ENCODE measurements at regions not wholly inside any gene's neighbourhood (a gene's known extent, or its start where the extent isn't known, plus 50 kb on each side); places are given as distances from the start of the nearest gene placed in this dataset.
"Not testable (repeated sequence)": the region's sequence is repeated elsewhere in the genome, so short reads cannot be mapped to it uniquely, and the experiment has no call there.

DNA sequence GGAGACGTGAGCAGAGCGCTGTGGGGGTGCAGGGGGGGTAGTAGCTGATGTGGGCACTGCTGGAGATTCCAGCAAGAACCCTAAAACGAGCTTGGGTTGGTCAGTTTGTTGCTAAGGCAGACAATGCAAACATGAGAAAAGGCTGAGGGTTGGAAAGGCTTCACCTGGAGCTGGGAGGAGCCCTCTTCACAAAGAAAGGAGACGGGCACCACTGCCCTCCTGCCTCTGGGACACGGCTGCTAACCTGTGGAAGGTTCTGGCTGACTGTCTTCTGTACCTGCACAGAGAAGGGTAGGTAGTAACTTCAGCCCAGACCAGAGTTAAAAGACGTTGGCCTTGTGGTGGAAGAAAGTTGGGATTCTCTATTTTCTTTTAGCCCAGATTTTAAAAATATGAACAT is 108.7 kb downstream of the SUCLA2 start:
- no peak for DNase-seq (ENCODE audit: low read depth)

DNA sequence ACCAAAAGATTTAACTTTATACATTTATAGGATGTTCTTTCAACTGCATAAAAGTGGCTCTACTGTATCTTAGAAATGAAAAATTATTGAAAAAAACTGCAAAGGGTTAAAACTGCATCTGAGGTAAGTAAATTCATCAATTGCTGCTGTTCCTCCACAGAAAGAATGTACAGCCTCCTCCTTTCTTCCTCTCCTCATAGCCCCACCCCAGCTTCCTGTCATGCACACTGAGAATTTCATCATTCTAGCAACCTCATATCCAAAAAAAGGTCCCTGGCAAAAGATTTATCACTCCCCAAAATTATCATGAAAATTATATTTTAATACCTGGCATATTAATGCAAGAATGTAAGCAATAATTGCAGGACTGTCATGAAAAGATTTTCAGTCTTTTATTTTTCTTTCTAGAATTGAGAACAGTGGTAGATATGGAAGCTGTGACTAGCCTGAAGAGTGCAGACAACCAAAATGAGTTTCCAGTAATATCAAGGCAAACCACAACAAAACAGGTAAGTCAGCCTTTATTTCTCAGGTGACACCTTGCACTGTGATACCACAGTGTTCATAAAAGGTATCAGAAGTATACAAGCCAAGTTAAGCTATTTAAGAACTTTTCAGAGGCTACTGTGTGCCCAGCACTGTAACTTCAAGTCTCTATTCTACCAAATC is 110.8 kb downstream of the SUCLA2 start:
- no peak for DNase-seq (ENCODE audit: low read depth)

DNA sequence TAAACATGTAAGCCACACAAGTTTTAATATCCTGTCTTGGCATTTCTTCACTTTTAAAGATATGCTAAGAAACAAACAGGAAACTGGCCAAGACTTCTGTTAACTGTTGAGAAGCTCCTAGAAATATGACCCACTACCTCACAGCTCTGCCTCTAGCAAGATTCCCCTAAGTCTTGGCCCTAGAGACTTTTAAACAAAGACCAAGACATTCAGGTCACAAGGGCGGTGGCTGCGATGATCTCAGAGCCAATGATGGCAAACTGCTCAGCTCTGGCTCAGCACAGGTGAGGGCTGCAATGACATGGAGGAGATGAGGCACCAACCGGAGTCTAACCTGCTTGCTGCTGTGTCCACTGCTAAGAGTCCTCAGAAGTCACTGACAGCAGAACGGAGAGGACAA is 114.8 kb downstream of the SUCLA2 start:
- no peak for DNase-seq (ENCODE audit: low read depth)

DNA sequence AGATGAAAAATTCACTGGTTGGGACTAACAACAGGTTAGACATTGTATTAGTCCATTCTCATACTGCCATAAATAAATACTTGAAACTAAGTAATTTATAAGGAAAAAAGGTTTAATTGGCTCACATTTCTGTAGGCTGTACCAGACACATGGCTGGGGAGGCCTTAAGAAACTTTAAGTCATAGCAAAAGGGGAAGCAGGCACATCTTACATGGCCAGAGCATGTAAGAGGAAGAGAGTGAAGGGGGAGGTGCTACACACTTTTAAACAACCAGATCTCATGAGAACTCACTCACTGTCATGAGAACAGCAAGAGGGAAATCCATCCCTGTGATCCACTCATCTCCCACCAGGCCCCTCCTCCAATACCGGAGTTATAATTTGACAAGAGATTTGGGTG is 125.9 kb downstream of the SUCLA2 start:
- DNase-seq (ENCODE audit: low read depth), result no peak

DNA sequence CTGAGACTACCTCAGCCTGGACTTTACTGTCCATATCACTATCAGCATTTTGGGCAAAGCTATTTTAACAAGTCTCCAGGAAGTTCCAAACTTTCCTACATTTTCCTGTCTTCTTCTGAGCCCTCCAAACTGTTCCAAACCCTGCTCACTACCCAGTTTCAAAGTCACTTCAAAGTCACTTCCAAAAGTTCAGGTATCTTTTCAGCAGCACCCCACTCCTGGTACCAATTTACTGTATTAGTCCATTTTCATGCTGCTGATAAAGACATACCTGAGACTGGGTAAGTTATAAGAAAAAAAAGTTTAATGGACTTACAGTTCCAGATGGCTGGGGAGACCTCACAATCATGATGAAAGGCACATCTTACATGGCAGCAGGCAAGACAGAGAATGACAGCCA is 127.1 kb downstream of the SUCLA2 start:
- DNase-seq (ENCODE audit: low read depth), result not testable (repeated sequence)

DNA sequence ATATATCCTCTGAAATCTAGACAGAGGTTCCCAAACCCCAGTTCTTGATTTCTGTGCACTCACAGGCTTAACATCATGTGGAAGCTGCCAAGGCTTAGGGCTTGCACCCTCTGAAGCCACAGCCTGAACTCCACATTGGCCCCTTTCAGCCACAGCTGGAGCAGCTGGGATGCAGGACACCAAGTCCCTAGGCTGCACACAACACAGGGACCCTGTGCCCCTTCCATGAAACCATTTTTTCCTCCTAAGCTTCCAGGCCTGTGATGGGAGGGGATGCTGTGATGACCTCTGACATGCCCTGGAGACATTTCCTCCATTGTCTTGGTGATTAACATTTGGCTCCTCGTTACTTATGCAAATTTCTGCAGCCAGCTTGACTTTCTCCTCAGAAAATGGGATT is 127.8 kb downstream of the SUCLA2 start:
- DNase-seq (ENCODE audit: low read depth), result not testable (repeated sequence)

DNA sequence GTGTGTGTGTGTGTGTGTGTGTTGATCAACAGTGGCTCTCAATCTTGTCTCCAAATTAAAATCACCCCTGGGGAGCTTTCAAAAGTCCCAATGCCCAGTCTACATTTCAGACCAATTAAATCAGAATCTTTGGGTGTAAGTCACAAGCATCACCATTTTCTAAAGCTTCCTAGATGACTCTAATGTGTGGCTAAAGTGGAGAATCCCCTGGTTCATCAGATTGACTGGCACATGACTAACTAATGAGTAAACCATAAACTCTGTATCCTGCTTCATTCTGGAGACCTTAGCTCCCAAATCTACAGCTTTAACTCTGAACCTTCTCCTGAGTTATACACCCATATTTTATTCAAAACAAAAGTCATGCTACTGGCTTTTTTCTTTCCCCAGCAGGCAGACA is 131.3 kb downstream of the SUCLA2 start:
- DNase-seq (ENCODE audit: low read depth), result peak; percentile 56

DNA sequence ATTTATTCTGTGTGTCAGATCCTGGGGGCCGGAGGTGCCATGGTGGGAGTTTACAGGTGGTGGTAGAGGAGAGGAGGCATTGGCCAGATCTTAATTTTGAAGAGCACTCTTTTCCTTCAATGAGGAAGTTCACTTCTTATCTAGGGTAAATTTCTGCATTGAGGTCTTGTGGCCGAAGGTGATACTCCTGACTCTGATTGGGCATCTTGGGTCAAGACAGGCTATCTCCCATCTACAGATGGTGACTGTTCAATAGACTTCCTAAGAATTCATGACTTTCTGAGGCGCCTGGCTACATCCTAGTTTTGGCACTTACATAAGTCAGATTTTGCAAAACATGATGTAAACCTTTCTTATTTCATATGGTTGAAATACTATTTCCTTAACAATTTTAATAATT is 135.2 kb downstream of the SUCLA2 start:
- no peak for DNase-seq (ENCODE audit: low read depth)

DNA sequence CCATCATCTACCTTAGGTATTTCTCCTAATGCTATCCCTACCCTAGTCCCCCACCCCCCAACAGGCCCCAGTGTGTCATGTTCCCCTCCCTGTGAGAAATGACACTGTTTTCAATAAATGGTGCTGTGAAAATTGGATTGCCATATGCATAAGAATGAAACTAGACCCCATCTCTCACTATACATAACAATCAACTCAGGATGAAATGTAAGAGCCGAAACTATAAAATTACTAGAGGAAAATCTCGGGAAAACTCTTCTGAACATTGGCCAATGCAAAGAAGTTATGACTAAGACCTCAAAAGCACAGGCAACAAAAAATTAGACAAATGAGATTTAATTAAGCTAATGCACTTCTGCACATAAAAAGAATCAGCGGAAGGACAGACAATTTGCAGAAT is 138.2 kb downstream of the SUCLA2 start:
- no peak for DNase-seq (ENCODE audit: low read depth)

DNA sequence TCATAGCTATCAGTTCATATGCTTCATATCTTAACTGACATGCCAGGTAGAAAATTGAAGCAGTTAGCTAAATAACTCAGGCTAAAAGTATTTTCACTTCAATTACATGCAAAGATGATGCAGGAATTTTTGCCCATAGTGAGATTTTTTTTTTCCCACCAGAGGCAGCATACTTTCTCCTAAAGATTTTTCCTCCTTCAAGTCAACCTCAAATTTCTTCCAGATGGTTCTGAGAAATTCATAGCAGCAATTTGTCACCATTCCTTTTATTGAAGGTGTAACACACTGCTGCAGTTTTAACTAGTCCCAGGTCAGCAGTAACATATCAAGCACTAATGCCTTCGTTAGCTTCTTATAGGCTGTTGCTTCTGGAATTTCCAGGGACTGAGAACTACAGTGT is 141.9 kb downstream of the SUCLA2 start:
- no peak for DNase-seq (ENCODE audit: low read depth)

DNA sequence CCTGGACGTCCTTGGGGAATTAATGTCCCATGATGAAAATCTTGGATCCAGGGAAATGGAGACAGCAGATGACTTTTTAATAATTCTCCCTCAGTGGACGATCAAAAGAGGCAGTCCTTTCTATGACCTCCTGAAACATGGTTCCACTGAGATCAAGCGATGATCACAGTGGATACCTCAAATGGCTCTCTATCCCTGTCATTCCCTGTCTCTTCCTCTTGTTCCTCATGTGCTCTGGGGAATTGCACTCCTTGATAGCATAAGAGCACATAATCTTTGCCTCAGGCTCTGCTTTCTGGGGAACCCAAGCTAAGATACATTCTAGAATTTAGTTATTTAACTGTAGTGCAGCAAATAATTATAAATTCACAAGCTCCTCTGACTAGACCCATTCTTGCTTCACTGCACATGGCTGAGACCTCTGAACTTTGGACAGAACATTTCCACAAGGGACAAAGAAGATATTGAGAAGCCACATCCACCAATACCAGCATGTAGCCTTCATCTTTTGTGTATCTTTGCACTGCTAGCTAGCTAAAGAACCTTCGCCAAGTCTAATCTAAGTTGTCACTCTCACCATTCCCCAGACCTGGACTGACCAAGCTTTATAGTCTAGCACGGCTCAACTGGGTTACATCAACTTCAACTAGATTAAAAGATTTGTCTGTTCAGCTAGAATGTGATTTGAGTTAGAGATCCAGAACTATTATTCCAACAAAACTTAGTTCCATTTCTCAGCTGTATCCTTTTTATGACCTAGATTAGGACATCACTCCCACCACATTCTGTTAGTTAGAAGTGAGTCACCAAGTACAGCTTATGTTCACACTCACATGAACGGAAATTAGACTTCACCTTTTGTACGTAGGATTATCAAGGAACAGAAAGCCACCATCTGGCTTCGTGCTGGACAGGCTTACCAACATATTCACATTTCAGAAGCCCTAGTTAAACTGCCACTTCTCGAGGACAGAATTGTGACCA is 142.7 kb downstream of the SUCLA2 start:
- peak; percentile 61 for DNase-seq (ENCODE audit: low read depth)

DNA sequence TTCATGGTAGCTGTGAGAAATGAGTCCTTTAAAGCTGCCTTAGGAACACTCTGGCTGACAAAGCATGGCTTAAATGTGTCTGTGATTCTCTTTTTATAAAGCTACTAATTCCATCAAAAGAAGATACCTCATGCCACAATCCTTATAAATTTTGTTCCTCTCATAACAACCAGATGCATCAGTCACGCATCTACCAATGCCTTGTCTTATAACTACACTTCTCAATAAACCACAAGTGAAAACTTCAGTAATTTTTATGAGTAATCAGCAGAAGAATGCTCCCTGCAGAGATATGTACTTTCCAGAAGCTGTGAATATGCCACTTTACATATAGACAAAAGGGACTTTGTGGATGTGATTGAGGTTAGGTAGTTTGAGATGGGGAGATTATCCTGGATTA is 147.8 kb downstream of the SUCLA2 start:
- no peak for DNase-seq (ENCODE audit: low read depth)

DNA sequence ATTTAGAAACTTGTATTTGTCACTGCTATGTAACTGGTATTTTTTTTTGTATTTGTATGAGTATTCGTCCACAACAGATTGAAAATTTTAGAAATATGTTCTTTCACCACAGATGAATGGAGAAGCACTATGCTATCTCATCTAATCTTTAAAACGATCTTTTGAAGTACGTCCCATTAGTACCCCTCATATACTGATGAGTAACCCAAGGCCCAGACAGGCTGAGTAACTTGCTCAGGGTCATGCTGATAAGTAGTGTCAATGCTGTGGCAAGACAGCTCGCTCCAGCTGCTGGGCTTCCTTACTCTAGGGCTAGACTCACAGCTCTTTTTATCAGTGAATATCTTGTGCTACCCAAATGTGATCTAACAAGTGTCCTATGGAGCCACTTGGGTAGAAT is 154.2 kb downstream of the SUCLA2 start:
- no peak for DNase-seq (ENCODE audit: low read depth)

DNA sequence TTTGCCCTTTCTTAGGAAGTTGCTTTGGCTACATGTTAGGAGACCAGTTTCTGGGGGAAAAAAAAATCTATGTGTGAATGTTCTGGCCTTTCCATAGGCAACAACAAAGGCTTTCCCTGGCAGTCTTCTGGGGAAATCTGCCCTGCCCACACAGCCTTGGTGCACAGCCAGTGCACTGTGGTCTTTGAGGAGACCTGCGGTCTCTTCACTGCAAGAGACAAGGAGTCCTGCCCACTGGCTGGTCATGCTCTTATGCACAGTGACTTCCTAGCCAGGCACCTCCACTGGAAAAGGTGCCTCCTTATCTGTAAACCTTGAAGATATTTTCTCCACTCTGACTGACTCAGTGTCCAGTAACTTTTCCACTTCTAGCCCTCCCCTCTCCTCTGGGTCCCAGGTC is 155.1 kb downstream of the SUCLA2 start:
- DNase-seq (ENCODE audit: low read depth), result peak; percentile 45

DNA sequence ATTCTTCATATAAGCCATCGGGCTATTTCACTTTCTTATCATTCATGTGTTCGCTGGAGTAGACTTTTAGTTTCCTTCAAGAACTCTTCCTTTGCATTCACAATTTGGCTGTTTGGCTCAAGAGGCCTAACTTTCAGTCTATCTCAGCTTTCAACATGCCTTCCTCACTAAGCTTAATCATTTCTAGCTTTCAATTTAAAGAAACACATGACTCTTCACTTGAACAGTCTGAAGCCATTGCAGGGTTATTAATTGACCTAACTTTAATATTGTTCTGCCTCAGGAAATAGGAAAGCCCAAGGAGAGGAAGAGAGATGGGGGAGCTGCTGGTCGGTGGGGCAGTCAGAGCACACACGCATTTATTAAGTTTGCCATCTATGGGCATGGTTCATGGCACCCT is 158.1 kb downstream of the SUCLA2 start:
- peak; percentile 82 for DNase-seq (ENCODE audit: low read depth)

DNA sequence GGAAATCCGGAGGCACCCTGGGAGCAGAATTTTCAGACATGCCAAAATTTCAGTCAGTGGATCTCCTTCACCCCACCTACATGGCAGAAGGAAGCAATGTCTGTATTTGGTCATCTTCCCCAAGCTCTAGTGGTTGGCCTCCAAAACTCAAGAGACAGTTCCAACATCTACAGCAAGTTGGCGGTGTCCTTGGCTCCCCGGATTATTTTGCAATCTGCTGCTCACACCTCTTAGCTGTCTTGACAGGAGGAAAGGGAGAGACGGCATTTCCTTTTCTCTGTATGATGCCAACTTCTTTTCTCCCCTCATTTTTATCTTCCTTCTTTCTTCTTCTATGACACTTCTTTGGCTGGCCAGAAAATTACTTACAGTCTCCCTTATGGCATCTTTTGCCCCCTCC is 159.9 kb downstream of the SUCLA2 start:
- no peak for DNase-seq (ENCODE audit: low read depth)

DNA sequence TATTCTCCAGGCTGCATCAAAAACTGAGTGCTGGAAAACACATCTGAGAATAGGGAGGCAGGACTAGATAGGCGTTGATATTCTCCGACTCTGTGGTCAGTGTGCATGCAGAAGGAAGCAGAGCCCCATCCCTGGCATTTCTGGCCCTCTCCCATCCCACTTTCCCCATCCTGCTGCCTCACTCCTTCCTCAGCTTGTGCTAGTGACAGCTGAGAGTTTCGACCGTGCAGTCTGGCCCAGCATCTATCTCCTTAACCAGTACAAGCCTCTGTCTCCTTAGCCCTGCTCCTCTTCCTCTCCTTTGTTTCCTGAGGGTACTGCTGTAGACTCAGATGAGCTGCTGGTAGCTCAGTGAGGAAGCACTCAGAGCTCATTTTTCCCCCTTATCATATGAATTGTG is 163.2 kb downstream of the SUCLA2 start:
- no peak for DNase-seq (ENCODE audit: low read depth)

DNA sequence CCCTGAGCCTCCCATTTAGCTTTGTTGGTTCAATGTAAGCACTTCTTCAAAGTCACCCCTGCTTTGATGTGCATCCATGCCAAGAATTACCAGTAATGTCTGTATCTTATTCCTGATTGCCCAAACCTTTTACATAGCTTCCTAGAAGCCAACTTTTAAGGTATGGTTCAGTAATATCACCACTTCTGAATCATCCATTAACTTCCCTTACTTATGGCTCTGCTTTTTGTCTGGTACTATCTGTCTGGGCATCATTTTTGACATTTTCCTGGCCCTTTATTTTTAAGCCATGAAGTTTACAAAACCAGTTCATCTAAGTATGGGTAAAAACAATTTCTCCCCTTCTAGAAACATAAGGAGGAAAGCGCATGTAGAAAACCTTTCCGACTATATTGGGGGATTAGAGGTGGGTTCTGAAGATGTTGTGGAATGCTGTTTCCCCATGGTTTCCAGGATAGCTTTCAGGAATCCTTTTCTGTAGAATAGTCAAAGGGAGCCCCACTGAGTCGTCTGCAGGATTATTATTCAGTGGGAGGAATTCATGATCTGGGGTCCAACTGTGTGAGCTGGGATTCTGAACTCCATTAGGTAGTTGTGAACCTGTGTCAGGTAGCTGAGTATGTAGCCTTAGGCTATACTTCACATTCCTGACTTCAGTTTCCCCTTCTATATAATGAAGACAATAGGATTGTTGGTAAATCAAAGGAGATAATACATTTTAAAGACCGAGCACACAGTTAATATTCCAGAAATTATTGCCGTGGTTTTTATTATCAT is 163.8 kb downstream of the SUCLA2 start:
- no peak for DNase-seq (ENCODE audit: low read depth)

DNA sequence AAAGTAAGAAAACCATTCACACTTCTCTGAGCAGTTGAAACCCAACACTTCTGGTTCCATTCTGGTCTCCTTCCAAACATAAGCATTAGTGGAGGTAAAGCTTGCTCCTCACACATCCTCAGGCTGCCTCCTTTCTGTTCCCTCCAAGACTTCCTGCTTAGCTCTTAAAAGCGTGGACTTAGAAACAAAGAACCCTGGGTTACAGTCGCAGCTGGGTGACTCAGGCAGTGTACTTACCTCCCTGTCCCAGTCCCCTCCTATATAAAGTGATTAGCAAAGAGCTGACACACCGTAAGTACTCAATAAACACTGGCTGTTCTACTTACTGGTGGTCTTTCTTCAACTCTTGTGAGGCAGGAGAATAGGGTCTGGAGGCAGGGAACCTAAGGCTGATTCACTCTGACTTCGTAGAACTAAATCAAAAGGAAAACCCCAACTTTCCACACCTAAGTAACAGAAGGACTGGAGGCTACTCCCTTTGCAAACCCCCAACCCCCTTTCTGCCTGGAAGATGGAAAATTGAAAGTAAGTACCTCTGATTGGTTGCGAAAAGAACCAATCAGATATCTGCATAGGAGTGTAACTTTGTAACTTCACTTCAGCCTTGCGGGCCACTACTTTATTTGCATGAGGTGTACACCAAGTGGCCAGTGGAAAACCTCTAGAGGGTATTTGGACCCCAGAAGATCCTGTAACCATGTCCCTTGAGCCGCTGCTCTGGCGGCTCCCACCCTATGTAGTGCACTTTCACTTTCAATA is 165.4 kb downstream of the SUCLA2 start:
- DNase-seq (ENCODE audit: low read depth), result no peak

DNA sequence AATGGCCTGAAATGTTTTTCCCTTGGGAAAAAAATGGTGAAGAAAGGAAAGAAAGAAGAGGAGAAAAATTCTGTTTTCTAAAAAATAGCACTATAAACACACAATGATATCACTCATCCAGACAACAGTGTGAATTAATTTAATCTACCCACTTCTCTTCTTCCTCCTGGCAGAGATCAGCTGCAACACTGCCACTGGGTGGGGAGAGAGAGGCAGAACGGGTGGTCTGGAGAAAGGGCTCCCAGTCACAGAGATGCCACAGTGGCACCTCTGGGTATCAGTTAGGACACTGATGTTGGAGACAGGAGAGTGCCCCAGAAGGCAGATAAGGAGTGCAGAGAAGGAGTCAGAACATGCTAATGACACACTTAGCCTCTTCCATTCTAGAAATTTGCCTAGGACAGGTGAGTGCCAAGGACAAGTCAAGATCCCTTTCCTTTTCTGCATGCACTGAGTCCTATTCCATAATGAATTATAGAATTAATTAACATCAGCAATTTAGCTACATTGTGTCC is 168.6 kb downstream of the SUCLA2 start:
- no peak for DNase-seq (ENCODE audit: low read depth)

DNA sequence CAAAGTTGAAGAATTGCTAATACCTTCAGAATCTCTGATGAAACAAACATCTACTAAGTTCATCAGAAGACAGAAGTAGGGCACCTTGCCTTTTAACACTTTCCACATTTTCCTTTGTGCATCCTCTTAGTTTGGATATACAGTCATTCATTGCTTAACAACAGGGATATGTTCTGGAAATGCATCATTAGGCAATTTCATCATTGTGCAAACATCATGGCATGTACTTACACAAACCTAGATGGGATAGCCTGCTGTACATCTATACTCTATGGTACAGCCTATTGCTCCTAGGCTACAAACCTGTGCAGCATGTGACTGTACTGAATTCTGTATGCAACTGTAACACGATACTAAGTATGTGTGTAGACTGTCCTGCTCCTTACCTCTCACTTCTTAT is 169.8 kb downstream of the SUCLA2 start:
- peak; percentile 6 for DNase-seq (ENCODE audit: low read depth)

DNA sequence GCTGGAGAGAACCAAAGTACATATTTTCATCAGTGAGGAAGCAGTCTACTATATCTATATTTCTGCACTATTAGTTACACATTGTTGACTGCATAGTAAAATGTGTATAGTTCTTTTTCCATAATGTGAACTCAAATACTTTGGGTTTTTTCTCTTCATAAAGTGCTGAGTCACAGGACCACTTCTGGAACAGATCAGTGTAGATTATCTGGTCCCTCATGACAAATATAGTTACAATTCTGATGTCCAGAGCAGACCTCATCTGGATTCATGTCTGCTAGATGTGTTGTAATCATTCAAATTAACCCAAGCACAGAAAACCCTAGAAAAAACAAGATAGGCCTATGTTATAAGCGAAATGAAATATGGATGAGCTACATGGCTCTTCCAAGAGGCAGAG is 171.4 kb downstream of the SUCLA2 start:
- no peak for DNase-seq (ENCODE audit: low read depth)
